Inflammatory macrophage treated with lipopolysaccharide for 1 hour (primary cell): ENCODE measurements at regions not wholly inside any gene's neighbourhood (a gene's known extent, or its start where the extent isn't known, plus 50 kb on each side); places are given as distances from the start of the nearest gene placed in this dataset.
"Not testable (repeated sequence)": the region's sequence is repeated elsewhere in the genome, so short reads cannot be mapped to it uniquely, and the experiment has no call there.

ENCODE experiments used
- DNase-seq, 2 donors: peaks; one replicate each; pipeline ENCODE4 v3.0.0-alpha.2; 2020 to 2022

DNA sequence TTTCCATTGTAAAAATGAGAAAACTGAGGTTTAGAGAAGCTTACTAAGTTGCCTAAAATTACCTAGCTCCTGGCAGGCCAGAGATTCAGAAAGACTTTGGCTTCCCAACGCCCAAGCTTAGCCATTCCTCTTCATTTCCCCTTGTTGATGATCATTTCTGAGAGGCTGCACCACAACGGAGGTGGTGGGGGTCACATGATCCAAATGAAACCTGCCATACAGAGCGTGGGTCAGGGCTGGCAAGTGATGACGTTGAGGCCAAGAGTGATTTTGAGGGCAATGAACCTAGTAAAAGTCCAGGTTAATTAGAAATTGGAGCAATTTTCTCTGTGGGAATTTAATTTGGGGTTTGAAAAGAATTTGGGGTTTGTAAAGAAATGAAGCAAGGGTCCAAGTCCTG lies 109.9 kb downstream of the TMEM182 start:
- DNase-seq, result no peak

DNA sequence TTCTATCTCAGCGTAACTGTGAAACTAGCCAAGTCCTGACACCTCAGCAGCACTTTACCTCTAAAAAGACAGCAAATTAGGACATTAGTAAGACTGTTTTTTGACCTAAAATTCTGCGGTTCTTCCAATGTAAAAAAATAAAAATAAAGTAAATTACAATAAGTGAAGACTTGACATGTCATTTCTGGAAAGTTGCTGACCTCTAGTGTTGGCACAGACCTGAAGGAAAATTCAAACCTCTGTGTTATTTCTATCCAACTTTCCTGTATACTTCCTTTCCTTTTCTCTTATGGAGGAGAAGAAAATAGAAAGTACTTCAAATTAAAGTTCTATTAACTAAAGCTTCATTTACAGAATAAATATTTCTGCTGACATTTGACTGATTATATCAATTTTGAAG lies 110.6 kb downstream of the TMEM182 start:
- no peak for DNase-seq

DNA sequence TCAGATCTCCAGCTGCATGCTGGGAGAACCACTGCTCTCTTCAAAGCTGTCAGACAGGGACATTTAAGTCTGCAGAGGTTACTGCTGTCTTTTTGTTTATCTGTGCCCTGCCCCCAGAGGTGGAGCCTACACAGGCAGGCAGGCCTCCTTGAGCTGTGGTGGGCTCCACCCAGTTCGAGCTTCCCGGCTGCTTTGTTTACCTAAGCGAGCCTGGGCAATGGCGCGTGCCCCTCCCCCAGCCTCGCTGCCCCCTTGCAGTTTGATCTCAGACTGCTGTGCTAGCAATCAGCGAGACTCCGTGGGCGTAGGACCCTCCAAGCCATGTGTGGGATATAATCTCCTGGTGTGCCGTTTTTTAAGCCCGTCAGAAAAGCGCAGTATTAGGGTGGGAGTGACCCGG lies 117.7 kb downstream of the TMEM182 start:
- not testable (repeated sequence) for DNase-seq

DNA sequence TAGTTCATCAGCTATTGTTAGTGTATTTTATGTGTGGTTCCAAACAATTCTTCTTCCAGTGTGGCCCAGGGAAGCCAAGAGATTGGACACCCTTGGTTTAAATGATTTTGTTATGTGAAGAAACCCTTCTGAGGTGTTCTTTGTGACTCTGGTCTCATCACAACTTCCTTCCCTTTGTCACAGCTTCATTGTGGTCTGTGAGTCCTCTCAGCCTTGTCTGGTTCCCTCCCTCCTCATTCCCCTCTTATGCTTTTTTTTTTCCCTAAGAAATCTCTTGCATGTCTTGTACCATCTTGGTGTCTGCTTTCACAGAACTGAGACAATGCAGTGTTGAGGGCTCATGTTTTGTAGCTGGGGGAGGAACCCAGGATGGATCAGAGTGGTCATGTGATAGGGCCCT lies 118.9 kb downstream of the TMEM182 start:
- no peak for DNase-seq

GRCh38 chr2:102886216-102886893 lies 124.5 kb downstream of the TMEM182 start:
- no peak for DNase-seq

- DNase-seq, result no peak
These were observed 126.7 kb downstream of the TMEM182 start for GRCh38 chr2:102888514-102888913.

DNA sequence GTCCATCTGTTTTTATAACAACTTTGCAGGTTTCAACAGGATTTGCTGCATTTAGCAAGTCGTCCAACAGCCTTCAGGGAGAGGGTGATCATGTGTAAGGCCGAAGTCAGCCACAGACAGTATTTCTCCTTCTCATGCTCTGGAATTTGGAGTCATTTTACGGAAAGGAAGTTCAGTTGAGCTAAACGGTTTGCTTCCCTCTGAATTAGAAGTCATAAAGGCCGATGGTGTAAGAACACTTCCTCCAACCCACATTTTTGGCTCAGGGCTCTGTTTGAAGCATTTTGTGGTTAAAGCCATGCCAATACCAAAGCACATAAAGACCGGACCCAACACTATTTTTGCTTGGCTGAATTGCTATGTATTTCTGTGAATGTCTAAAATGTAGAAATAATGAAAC lies 129.5 kb downstream of the TMEM182 start:
- peak; percentile 92 to 96 for DNase-seq

- no peak for DNase-seq
These were observed 131.0 kb downstream of the TMEM182 start for GRCh38 chr2:102892698-102893310.

DNA sequence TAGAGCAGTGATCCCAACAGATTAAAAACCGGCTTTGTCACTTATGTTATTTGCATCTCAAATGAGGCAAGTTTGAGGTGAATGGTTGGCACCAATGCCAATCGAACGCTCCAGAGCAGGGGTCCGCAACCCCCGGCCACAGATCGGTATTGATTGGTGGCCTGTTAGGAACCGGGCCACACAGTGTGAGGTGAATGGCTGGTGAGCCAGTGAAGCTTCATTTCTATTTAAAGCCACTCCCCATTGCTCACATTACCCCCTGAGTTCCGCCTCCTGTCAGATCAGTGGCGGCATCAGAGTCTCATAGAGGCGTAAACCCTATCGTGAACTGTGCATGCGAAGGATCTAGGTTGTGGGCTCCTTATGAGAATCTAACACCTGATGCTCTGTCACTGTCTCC lies 132.0 kb downstream of the TMEM182 start:
- DNase-seq, result no peak

GRCh38 chr2:102895376-102895775 lies 133.5 kb downstream of the TMEM182 start:
- peak; percentile 57 to 73 for DNase-seq

DNA sequence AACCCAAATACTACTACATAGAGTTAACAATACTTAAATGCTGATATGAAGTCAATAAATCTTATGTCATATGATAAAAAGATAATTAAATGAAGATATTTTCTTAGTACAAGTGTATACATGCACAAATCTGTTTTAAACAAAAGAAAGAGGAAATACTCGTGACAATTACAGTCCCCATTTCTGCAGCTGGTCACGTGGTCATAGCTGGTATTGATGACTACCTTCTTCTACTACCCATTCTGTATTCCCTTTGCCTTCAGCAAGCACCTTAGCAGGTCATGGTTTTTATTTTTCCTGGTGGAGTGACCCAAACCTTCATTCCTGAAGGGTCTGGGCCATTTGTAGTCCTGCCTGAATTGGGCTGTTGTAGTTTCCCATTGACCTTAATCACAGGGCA lies 147.4 kb downstream of the TMEM182 start:
- not testable (repeated sequence) for DNase-seq

GRCh38 chr2:102910724-102911123 lies 148.9 kb downstream of the TMEM182 start:
- no peak for DNase-seq

DNA sequence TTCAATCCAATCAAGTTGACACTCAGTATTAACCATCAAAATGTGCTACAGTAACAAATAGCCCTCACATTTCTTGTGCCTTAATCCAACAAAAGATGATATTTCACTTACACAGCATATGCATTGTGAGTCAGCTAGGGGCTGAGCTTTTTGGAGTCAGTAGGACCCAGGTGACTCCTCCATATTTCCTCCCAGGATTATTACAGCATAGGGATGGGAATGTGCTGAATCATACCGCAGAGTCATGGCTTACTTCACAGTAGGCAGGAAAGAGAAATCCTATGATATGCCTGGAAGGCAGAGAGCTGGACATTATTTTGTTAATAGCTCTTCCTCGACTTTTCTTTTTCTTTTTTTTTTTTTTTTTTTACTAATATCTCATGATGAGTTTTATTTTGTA lies 153.3 kb downstream of the TMEM182 start:
- DNase-seq, result no peak

GRCh38 chr2:102922321-102922720 lies 160.5 kb downstream of the TMEM182 start:
- DNase-seq, result no peak

DNA sequence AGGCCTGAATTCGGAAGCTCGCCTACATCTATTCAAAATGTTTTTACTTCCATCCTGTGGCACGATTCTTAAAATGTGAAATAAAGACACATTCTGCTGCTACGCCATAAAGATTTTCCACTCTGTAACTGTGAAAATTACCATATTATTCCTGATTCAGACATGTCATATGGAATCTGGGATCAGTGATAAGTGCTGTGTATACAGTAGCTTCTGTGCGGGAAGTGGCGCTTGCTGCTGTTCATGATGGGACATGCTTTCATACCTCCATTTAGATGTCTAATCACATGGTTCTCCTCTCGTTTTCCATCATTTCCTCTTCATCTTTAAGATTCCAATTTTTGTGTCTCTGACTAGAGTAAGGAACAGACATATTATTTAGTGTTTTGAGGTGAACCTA lies 163.2 kb downstream of the TMEM182 start:
- DNase-seq, result no peak

- no peak for DNase-seq
These were observed 166.0 kb downstream of the TMEM182 start for GRCh38 chr2:102927854-102928267.

DNA sequence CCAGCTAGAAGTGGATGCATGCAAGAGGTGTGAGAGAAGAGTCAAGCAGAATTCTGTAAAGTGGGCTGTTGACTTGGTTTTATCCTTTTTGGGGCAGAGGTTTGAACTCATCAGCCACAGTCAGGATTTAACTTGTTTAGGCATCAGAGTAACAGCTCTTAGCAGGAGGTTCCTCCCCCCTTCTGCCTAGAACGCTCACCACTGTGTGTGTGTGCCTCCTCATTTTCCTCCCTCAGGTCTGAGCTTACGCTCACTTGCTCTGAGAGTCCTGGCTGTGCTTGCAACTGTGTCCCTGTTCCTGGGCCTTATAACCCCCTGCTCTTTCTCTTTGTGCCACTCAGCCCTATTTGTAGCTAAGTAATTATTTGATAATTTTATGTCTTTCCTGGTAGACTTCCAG lies 167.9 kb downstream of the TMEM182 start:
- no peak for DNase-seq

- DNase-seq, result no peak
These were observed 170.7 kb downstream of the TMEM182 start for GRCh38 chr2:102932501-102932900.

DNA sequence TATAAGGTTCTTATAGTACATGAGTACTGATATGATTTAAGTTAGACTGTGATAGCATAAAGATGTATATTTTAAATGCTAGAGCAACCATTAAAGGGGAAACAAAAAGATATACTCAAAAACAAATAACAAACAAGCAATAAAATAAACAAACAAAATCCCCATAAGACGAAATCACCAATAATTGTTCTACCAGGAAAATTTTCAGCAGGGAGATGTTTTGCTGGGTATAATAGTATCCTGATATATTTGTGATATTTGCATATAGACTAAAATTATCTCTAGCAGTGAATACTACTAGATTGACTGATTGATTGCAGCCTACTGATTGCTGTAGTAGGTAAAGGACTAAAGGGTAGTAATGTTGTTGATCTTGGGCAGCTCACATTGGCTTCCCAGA lies 177.4 kb downstream of the TMEM182 start:
- DNase-seq, result no peak

DNA sequence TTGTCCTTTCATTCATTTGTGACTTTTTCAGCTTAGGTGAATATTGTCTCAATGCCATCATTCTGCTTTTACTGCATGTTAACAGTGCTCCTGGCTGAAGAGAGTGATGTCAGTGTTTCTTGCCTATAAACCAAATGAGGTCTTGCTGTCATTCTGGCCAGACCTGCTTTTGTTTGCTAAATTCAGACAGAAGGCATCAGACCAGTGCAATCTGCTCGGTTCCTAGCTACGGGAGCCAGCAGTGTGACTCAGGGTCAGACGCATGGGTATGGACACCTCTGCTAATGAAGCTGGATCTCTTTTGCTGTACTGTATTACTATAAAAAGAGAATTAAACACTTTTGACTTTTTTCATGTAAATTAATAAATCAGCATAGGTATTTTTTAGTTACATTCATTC lies 178.9 kb downstream of the TMEM182 start:
- DNase-seq, result no peak

DNA sequence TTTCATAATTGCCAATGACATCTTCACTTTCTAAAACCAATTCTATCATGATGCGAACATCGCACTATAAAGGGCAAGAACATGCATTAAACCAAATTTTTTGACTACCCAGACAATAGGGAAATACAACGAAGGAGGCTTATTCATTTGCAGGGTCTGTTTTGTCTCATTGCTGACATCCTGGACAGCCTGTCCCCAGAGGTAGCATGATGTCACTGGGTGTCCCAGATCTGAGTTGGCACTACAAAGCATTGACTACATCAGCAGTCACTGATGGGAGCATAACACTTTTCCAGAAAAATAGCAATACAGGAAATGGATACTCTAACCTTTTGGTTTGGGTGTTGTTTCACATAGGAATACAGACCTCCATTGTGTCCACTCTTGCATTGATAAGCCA lies 180.3 kb downstream of the TMEM182 start:
- no peak for DNase-seq

DNA sequence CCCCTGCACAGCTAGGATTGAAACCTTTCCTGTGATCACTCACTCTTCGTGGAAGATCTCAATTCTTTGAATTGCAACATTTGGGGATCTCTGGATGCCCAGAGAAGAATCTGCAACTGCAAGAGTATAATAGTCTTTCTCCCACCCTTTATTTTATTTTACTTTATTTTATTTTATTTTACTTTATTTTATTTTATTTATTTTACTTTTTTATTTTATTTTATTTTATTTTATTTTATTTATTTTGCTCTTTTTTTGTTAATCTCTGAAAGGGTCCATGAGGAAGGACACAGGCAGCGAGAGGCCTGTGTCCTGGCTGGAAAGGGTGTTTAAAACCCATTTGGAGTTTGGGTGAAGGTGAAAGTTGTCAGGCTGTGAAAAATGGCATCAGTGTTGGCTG lies 181.4 kb downstream of the TMEM182 start:
- DNase-seq, result no peak

DNA sequence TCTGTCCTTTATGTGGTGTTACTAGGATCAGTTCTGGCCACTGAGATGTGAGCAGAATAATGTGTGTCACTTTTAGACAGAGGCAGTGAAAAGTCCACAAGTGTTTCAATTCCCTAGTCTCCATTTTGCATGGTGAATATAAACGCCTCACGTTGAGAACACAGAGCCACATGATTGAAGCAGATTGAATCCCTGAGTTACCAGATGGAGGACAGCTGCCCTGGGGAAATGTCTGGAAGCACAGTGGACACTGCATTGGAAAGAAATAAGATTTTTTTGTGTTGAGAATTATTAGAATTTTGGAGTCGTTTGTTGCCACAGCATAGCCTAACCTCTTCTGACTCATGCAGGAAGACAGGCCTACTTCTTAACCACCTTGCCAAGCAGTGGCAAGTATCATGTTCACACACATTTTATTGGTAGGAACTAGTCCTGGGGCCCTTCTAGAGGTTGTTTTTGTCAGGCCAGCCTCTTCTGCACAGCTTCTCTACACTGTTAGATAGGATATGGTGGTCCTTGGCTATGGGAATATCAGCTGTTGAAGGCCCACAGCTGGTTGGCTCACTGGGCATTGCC lies 188.6 kb downstream of the TMEM182 start:
- no peak for DNase-seq

DNA sequence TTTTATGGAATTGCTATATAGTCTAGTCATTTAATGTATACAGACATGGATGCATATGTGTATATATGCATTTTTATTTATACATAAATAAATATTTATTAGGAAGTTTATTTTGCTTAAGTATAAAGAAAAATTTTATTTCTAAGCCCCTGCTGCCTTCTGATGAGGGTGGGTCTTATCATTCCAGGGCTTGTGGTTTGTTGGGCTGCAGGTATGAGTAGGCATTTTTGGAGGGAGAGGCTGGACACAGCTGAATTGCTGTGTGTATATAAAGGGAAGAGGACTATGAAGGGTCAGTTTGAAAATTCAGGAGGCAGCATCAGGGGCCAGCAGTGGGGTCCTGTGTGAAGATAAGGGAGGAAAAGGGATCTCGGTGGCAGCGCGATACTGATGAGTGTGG lies 189.4 kb downstream of the TMEM182 start:
- DNase-seq, result no peak

DNA sequence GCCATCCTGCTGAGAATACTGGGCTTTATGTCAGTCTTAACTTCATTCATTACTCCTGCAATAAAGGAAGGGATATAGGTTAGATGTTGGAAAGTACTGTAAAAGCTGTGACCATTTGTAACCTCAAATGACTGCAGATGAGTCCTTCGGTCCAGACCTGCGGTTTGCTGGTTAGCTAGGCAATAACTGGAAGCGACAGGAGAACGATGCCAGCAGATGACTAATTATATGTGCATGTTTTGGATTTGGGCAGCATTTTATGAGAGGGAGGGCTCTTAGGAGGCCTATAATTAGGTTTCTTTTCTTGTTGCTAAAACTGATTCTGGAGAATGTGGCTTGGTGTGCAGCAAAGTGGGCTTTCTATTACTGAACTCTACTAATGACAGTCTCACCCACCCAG lies 205.6 kb downstream of the TMEM182 start:
- no peak for DNase-seq
